IMR-90 (cell line): ENCODE measurements at regions not wholly inside any gene's neighbourhood (a gene's known extent, or its start where the extent isn't known, plus 50 kb on each side); places are given as distances from the start of the nearest gene placed in this dataset.

Experiments used
- BHLHE40 ChIP-seq: fragments of 150-350 bp; IDR thresholded peaks from 2 replicates; pipeline ENCODE4 v1.6.1; 2016; ENCODE audit warnings: mild to moderate bottlenecking, low read depth, low read length
- CEBPB ChIP-seq: IDR thresholded peaks from 2 replicates; pipeline ENCODE4 v1.6.1; 2012; ENCODE audit warnings: low read depth, low read length, improper control_type of control experiment
- CHD1 ChIP-seq: IDR thresholded peaks from 2 replicates; pipeline ENCODE4 v1.6.1; 2012; ENCODE audit warnings: low read depth, low read length, improper control_type of control experiment
- CTCF ChIP-seq: conservative IDR thresholded peaks from 2 replicates; pipeline ENCODE4 v1.5.1; 2012; ENCODE audit warnings: mild to moderate bottlenecking, low read depth, low read length, improper control_type of control experiment
- ELK1 ChIP-seq: fragments of 150-350 bp; IDR thresholded peaks from 2 replicates; pipeline ENCODE4 v1.6.1; 2016; ENCODE audit warnings: low read depth, mild to moderate bottlenecking, low read length, moderate library complexity, borderline replicate concordance
- FOS ChIP-seq: fragments of 150-350 bp; IDR thresholded peaks from 2 replicates; pipeline ENCODE4 v1.6.1; 2016; ENCODE audit warnings: low read depth, low read length
- MAFK ChIP-seq: IDR thresholded peaks from 2 replicates; pipeline ENCODE4 v1.6.1; 2012; ENCODE audit warnings: low read depth, low read length, improper control_type of control experiment
- MAZ ChIP-seq: IDR thresholded peaks from 2 replicates; pipeline ENCODE4 v1.6.1; 2012; ENCODE audit warnings: low read depth, mild to moderate bottlenecking, low read length, improper control_type of control experiment, moderate library complexity, borderline replicate concordance
- MXI1 ChIP-seq: IDR thresholded peaks from 2 replicates; pipeline ENCODE4 v1.6.1; 2012; ENCODE audit warnings: low read depth, mild to moderate bottlenecking, low read length, moderate library complexity, borderline replicate concordance
- POLR2A ChIP-seq: IDR thresholded peaks from 2 replicates; pipeline ENCODE4 v1.6.1; 2012; ENCODE audit warnings: mild to moderate bottlenecking, low read depth, low read length
- RAD21 ChIP-seq: IDR thresholded peaks from 2 replicates; pipeline ENCODE4 v1.6.1; 2012; ENCODE audit warnings: low read length, improper control_type of control experiment
- RCOR1 ChIP-seq: IDR thresholded peaks from 2 replicates; pipeline ENCODE4 v1.6.1; 2012; ENCODE audit warnings: mild to moderate bottlenecking, low read length, improper control_type of control experiment; ENCODE audit not compliant: insufficient replicate concordance
- RFX5 ChIP-seq: IDR thresholded peaks from 2 replicates; pipeline ENCODE4 v1.8.0; 2012; ENCODE audit warnings: low read depth, mild to moderate bottlenecking, low read length, moderate library complexity
- SMC3 ChIP-seq: fragments of 150-350 bp; IDR thresholded peaks from 2 replicates; pipeline ENCODE4 v1.6.1; 2016; ENCODE audit warnings: low read depth, mild to moderate bottlenecking, antibody characterized with exemption, low read length, moderate library complexity

- no peak for TF ChIP-seq CTCF
- no peak for TF ChIP-seq RFX5
- TF ChIP-seq POLR2A: no peak
- no peak for TF ChIP-seq RAD21
- TF ChIP-seq MAZ: no peak
- TF ChIP-seq MAFK: no peak
- no peak for TF ChIP-seq RCOR1
- no peak for TF ChIP-seq CHD1
- TF ChIP-seq CEBPB: no peak
- TF ChIP-seq SMC3: no peak
- TF ChIP-seq ELK1: no peak
- no peak for TF ChIP-seq MXI1
- TF ChIP-seq BHLHE40: no peak
- TF ChIP-seq FOS: no peak
Observed at GRCh38 chr3:79844176-79844575, 76.4 kb upstream of the ROBO1 start.
